GM21529 (cell line): ENCODE measurements at regions not wholly inside any gene's neighbourhood (a gene's known extent, or its start where the extent isn't known, plus 50 kb on each side); places are given as distances from the start of the nearest gene placed in this dataset.
"Not testable (repeated sequence)": the region's sequence is repeated elsewhere in the genome, so short reads cannot be mapped to it uniquely, and the experiment has no call there.

Experiments used
- ATAC-seq: cut with Tn5 transposase; IDR thresholded peaks from one replicate; pipeline ENCODE4 v1.9.1; 2021; ENCODE audit not compliant: unreplicated experiment

DNA sequence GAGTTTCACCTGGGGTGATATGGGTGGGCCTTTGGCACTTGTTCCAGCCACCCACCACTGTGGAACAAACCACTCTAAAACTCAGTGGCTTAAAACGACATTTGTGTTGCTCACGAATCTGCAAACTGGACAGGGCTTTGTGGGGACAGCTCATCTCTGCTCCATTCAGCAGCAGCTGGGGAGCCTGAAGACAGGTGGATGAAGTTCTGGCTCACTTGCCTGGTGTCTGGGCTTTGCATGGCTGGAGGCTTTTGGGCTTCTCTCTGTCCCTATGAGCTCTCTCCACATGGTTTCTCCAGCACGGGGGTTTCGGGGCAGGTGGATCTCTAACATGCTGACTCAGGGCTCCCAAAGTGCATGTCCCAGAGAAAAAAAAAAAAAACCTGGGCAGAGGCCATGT, 93.0 kb upstream of the GLI2 start:
- no peak for ATAC-seq

GRCh38 chr2:120646994-120647393, 88.7 kb upstream of the GLI2 start:
- no peak for ATAC-seq

DNA sequence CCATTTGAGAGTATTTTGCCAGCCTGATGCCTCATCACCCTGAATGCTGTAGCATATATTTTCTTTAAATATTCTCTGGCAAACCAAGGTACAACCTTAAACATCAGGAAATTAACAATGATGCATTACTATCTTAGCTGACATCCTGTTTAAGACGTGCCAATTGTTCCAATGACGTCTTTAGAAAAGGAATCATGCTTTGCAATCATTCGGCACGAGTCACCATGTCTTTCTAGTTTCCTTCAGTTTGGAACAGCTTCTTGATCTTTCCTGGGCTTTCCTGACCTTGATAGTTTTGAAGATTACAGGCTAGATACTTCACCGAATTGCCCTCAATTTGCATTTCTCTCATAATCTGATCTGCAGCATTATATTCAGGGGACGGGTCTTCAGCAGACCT, 88.2 kb upstream of the GLI2 start:
- ATAC-seq, result no peak

DNA sequence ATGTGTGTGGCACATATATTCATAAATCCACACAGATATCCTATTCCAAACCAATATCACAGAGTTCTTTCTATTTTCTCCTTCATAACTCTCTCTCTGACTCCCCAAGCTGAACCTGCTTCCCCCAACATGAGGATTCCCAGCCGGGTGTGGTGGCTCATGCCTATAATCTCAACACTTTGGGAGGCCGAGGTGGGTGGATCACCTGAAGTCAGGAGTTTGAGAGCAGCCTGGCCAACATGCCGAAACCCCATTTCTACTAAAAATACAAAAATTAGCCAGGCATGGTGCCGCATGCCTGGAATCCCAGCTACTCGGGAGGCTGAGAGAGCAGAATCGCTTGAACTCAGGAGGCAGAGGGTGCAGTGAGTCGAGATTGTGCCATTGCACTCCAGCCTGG, 86.3 kb upstream of the GLI2 start:
- not testable (repeated sequence) for ATAC-seq

DNA sequence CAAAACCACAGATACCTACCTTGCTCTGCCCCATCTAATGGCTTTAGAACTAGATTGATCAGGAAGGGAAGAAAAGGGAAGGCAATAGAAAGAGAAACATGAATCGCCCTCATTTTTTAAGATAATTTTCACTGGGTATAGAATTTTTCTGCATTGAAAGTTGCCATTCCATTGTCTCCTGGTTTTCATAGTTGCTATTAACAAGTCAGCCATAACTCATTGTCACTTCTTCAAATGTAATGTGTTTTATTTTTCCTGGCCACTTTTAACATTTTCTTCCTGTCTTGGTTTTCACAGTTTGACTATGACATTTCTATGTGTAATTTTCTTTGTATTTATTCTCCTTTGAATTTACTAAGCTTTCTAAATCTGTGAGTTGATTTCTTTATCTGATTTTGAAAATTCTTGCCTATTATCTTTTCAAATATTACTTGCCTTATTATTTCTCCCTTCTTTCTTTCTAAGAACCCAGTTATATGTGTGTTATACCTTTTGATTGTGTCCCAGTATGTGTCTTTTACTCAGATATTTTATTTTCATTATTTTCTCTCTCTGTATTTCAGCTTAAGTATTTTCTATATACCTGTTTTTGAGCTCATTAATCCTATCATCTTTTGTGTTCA, 85.5 kb upstream of the GLI2 start:
- ATAC-seq, result no peak

- no peak for ATAC-seq
Measured at GRCh38 chr2:120651818-120652217, 83.8 kb upstream of the GLI2 start.

- no peak for ATAC-seq
Measured at GRCh38 chr2:120653046-120653445, 82.6 kb upstream of the GLI2 start.

GRCh38 chr2:120653871-120654270, 81.8 kb upstream of the GLI2 start:
- ATAC-seq, result no peak

GRCh38 chr2:120654381-120655134, 81.1 kb upstream of the GLI2 start:
- ATAC-seq, result no peak

DNA sequence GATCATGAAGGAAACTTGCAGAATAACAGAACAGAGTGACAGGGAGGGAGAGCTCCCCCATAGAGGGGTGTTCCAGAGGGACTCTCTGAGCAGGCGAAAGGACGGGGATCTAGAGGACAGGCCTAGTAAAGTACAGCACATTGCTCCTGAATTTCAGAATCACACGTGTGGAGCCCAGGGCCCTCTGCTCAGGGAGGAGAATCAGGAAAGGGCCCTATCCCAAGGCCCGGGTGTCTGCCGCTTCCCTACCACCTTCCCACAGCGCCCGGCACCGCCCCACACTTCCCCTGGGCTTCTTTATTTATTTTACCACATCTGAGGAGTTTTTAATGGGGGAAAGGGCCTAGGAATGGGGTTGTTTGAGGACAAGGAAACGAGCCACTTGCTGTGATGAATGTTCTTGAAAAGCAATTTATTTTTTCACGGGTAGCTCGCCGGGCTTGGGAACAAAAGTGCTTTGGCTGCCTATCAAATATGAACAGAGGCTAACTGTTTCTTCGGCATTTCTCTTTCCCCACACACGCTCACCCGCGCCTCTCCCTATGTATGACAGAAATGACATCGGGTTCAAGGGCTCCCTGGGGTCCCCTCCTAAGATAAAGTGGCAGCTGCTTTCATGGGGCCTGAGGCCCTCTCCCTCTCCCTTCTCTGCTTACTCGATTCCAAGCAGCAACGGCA, 79.3 kb upstream of the GLI2 start:
- no peak for ATAC-seq

DNA sequence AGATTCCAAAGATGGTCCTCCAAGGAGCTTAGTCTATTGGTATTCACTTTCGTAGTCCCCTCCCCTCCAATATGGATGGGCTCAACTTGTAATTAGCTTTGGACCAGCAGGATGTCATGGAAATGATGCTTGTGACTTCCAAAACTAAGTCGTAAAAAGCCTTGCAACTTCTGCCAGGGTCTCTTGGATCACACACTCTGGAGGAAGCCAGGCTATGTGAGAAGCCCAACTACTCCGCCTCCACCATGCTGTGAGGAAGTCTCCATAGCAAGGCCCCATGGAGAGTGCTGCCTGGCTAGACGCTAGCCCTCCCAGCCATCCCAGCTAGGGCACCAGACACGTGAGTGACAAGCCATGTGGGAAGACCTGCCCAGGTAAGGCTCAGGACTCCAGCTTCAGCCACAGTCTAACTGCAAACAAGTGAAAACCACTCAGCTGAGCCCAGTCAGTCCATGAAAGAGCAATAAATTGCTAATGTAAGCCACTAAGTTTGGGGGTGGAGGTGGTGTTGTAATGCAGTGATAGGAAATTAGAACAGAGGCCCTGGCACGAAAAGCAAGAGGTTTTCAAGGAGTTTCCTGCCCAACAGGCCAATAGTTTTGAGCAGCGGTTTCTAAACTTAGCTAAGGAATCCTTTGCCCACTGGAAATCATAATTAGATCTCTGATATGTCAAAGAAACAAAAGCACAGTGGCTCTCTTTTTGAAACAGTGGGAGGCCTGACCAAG, 77.5 kb upstream of the GLI2 start:
- no peak for ATAC-seq

- ATAC-seq, result no peak
Measured at GRCh38 chr2:120658770-120659158, 76.9 kb upstream of the GLI2 start.

DNA sequence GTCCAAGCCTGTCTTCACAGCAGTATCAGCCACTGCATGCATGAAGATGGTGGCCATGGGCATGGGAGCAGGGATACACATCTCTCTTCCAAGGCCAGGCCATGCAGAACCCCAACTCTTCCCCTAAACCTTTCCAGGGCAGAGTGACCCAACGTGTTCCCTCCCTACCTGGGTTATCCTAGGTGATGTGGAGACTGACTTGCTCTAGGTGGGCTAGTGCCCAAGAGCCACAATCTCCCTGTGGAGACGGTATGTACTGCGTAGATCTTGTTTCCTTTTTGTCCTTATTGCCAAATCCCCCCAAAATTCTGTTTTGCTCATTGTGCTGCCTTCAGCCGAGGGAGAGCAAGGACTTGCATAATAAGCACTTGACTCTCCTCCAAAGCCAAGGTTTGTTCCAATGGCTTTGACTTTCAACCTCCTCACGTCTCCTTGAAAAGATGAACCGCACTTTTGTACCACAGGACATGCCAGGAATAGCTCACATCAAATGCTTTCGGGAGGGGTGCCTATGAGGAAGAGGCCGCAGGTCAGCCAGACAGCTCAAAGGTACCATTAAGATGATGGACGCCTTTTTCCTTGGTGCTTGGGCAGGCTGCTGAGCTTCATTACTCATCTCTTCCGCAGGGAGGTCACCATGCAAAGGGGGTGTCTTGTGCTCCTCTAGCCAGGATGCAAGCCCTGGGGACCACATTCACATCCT, 76.2 kb upstream of the GLI2 start:
- ATAC-seq, result no peak

GRCh38 chr2:120660056-120660694, 75.5 kb upstream of the GLI2 start:
- ATAC-seq, result no peak

GRCh38 chr2:120660771-120661459, 74.8 kb upstream of the GLI2 start:
- no peak for ATAC-seq

DNA sequence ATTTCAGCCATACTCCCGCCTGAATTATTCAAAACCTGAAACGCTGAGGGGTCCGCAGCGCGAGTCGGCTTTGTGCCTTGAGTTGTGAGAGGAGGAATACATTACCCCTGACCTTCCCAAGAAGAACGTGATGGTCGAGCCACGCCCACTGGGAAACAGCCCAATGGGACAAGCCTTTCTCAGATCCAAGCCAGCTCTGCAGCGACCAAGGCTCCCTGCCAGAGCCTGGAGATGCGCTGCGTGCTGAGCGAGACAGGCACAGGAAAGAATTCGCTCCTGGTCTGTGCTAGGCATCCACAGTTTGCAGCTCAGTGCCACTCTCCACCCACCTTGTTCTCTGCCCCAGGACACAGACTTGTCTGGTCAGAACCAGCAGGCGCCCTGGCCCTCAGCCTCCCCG, 74.1 kb upstream of the GLI2 start:
- no peak for ATAC-seq

- no peak for ATAC-seq
Measured at GRCh38 chr2:120662046-120662445, 73.6 kb upstream of the GLI2 start.

DNA sequence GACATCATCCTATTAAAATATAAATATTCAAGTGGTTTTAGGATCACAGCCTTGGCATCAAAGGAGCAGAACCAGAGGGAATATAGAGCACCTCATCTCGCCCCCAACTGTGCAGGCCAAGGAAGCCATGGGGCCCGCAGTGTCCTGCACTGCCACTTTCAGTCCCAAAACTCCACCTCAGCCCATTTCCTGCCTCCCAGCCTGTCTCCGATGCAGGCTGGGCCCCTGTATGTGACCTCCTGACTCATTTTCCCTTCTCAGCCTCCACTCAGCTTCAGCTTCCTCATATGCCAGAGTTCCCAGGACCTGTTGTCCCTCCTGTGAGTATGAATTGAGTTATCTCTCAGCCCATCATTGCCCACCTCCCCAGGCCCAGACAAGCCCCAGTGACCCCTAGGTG, 72.9 kb upstream of the GLI2 start:
- ATAC-seq, result no peak

DNA sequence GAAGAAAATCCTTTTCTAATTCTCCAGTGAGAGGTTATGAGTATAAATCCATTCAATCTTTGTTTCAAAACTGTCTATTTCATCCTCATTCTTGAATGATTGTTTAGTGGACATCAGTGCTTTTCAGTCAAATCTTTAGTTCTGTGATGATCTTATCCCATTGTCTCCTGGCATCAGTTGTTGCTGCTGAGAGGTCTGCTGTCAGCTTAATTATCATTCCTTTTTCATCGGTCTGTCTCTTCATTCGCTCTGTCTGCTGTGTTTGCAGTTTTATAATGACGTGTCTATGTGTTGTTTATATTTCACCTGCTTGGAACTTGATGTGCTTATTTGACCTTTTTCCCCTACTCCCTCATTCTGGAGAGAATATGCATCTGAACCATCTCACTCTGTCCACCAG, 69.2 kb upstream of the GLI2 start:
- no peak for ATAC-seq

DNA sequence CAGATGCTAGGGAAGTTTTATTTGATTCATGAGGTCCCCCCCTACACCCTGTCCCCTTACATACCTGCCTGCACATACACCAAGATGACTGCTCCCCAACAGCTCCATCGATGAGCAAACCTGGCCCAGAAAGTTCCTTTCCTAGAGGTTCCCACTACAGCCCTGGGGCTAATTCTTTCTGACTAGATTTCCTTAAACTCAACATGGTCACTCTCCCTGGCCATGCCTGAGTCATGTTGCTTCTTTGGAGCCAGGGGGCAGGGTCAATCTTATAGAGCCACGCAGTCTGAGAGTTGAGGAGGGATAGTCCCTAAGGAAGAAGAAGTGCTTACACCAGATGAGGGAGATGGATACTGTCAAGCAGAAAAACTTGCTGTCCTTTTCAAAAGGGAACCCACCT, 67.7 kb upstream of the GLI2 start:
- ATAC-seq, result no peak
